Stimulated activated CD4-positive, alpha-beta T cell treated with anti-CD3 and anti-CD28 coated beads, Interleukin-1b, Interleukin-23, amount 100 ng/mL, for 1 hour (primary cell): ENCODE measurements at regions not wholly inside any gene's neighbourhood (a gene's known extent, or its start where the extent isn't known, plus 50 kb on each side); places are given as distances from the start of the nearest gene placed in this dataset.
"Not testable (repeated sequence)": the region's sequence is repeated elsewhere in the genome, so short reads cannot be mapped to it uniquely, and the experiment has no call there.

Experiments
- DNase-seq, 2 donors: peaks; one replicate each; pipeline ENCODE4 v3.0.0-alpha.2; 2020; ENCODE audit warnings: low read depth in 2 of 2

DNA sequence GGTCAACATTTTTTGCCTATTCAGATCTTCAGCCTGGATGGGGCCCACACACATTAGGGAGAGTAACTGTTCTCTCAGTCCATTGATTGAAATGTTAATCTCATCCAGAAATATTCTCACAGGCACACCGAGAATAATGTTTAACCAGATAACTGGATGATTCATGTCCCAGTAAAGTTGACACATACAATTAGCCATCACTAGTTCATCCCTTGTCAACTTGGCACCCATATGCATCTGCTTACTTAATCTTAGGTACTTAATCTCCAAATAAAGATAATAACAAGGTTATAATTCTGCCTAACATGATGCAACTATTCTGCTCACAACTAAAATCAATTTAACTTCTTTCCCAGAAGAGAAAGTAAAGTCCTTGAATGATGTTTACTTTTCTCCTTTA lies 502.6 kb downstream of the ADRA2A start:
- no peak for DNase-seq

DNA sequence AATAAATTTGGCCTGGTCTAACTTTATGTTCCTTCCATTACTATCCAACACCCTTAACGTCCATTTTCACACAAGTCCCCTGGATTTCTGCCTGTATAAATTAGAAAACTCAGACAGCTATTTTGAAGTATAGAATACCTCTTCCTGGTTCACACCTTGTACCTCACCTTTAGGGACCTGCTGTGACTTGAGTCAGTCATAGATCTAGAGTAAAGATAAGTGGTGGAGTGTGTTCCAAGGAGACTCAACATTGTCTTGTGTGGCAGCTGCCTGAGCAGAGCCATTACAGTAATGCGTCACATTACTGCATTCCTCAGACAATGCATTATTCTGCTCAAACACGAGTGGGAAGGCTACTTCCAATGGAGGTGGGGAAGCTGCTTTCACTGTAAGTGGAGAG lies 513.9 kb downstream of the ADRA2A start:
- DNase-seq = no peak

DNA sequence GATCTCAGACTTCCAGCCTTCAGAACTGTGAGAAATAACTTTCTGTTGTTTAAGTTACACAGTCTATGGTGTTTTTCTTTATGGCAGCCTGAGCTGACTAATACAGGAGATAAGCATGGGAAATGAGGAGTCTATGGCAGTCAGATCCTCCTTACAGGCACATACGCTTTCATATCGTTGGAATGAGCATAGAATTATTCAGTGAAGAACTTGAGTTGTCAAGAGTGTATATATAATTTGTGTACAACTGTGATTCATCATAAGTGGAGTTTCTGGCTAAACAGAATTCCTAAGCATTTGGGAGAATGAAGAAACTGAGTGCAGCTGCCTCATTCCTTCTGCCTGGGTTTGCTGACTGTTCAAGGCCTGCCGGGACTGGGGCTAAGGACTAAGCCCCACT lies 516.7 kb downstream of the ADRA2A start:
- DNase-seq = no peak

DNA sequence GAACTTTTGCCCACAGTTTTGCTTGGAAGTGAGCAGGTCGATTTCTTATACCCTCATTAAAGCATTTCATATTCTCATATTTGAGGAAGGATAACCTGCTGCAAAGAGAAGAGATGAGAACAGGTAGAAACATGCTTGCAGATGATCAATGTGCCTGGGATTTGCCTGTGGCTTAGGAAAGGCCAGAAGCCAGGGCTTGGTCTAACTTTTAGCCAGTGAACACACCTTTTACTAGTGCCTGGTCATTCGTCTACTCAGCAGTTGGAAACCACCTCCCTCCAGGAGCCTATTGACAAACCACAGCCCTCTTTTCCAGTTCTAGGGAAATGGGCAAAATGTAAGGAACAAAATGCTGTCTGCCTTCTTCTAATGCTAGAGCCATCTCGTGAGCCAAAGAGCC lies 518.3 kb downstream of the ADRA2A start:
- DNase-seq = no peak

DNA sequence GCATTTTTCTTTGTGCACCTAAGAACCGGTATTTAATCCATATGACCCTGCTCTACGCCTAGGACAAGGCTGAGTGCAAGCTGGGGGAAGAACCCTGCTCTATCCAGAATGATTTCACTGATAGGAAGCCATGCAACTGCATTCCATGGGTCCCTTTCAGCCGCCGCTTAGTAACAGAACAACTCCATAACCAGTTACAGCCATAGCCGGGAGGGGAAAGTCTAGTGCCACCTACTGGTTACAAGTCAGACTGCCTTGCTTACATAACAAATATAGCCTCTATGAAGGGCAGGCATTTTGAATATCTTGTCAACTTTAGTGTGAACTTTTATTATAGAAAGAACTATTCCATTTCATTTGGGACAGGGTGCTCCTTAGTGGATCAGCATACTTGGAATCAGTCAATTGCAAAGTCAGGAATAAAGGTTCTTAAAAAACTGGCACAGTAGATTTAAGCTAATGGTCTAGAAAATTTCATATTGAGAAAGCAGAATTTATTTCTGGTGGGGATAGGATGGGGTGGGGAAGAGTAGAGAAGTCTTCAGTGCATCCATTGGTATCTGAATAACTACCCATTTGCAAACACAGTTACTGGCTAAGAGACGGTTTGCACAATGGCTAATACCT lies 521.7 kb downstream of the ADRA2A start:
- peak; percentile 2 to 6 for DNase-seq

DNA sequence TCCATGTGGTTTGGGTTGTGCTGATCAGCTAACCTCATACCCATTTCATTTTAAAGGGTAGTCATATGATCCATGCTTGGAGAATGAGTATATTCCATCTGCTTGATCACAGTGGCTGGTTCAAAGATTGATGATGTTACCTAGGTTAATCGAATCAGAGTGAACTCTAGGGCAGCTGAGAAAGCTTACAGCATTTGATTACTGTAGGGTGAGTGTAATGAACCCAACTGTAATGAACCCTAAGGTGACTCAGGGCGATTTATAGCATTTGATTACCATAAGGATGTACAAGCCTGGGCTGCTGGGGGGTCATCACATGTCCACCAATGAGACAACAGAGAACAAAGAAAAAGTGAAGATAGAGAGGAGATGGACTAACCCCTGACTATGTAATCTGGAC lies 523.1 kb downstream of the ADRA2A start:
- DNase-seq = no peak

DNA sequence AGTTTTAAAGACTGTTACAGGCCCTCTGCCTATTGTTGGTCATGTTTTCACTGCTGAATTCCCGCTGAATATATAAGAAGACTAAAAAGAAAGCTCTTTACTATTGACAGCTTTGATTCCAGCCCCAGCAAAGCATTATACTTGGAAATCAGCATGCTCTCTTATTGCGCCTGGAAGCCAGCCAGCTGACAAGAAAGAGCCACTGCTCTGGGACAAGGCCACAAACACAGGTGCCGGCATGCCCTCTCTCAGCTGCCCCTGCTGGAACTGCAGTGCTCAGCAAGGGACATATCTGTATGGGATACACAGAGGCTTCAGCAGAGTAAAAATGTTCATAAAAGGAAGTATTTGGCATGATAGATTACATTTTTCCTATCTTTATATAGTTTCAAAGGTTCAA lies 523.9 kb downstream of the ADRA2A start:
- DNase-seq = no peak

DNA sequence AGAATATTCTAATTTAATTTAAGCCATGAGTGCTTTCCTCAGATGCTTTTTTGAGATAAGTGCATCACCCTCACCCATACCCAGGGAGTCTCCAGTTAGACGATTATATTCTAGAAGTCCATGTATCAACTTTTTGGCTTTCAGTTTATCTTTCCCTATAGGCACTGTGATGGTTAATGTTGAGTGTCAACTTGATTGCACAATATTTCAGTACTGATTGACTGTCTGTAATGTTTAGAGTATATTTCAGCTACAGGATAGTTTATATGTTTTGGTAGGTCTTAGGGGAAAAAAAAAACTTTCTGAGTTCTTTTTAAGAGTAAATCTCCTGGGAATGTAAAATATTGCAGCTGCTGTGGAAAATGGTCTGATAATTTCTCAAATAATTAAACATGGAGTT lies 535.4 kb downstream of the ADRA2A start:
- no peak for DNase-seq

DNA sequence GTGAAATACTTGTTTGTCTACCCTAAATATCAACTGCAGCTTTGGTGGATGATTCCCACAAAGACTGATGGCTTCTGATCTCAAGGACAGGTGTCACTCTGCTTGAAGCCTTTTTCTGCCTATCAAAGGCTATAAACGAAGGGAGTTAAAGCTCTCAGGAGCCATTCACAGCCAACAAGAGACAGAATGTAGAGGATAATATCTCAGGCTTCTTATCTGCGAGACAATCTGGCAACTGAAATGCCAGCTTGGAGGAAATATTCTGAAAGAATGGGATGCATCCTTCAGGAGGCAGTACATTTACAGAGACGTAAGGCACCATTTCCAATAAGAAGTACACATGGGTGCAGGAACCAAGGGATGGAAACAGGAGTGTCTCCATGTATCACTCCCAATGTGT lies 549.4 kb downstream of the GPAM start:
- no peak for DNase-seq

DNA sequence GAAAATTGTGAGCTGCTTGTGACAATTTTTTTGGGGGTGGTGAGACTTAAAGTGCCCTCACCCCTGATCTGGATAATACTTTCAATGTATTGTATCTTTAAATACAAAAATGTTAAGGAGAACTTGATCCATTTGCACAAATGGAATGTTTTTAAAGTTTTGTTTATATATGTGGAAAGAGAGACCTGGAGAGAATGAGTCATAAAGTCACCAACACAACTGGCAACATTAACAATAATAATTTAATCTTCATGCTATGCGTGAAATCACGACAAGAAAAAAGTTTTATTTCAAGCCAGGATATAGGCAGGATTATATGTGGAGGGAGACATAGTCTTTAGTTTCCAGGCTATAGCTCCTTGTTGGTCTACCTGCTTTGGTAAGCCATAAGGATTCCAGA lies 537.5 kb downstream of the GPAM start:
- DNase-seq = no peak

DNA sequence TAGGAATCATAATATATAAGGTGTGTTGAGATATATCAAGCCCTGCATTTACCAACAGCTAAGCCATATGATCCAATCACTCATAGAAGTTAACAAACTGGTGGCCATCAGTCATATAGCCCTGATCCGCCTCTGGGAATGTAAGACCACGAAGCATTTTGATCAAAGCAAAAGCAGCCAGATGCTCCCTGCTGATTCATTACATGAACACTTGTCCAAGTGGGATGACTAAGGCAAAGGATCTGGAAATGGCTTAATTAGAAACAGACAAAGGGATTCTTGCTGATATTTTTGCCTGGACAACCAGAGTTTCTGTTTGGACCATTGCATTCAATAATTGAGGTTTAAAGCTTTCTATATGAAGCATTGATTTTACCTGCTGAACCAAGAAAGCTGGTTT lies 535.5 kb downstream of the GPAM start:
- no peak for DNase-seq

DNA sequence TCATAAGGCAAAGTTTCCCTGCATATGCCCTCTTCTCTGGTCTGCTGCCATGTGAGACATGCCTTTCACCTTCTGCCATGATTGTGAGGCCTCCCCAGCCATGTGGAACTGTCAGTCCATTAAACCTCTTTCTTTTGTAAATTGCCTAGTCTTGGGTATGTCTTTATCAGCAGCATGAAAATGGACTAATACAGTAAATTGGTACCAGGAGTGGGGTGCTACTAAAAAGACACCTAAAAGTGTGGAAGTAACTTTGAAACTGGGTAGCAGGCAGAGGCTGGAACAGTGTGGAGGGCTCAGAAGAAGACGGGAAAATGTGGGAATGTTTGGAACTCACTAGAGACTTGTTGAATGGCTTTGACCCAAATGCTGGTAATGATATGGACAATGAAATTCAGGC lies 534.5 kb downstream of the GPAM start:
- DNase-seq = not testable (repeated sequence)

DNA sequence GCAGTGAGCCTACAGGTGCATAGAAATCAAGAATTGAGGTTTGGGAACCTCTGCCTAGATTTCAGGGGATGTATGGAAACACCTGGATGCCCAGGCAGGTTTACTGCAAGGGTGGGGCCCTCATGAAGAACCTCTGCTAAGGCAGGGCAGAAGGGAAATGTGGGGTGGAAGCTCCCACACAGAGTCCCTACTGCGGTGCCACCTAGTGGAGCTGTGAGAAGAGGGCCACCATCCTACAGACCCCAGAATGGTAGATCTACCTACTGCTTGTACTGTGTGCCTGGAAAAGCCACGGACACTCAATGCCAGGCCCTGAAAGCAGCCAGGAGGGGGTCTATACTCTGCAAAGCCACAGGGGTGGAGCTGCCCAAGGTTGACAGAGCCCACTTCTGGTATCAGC lies 533.5 kb downstream of the GPAM start:
- DNase-seq = no peak

DNA sequence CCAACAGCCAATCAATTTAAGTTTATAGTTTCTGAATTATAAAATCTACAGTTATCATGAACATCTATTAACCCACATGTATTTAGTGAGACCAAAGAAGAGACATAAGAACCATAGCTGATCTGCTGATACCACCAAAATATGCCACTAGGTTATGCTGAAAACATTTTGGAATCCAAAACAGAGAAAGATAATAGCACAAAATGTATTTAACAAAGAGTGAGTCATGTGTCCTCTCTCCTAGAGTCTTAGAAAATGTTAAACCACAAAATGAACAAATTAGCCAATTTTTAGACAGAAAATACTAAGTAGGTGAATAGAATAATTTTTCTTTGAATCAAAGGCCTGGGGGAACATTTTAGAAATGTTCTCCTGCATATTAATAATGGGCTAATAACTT lies 527.5 kb downstream of the GPAM start:
- DNase-seq = no peak

DNA sequence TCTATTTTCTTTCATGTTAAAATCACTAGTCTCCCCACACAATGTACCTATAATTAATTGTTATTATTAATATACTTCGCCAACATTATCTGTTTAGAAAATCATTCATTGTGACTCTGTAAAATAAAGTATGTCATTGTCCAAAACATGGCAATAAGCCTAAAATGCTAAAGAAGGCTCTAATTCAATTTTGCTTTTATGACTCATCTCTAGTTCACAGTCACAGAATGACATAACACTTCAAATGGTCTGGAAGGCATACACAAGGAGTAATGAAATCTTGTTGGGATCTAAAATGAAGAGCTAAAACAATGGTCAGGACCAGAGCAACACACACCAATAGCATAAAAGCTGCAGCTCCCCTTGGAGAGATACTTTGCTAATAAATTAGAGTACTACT lies 505.8 kb downstream of the GPAM start:
- DNase-seq = no peak

DNA sequence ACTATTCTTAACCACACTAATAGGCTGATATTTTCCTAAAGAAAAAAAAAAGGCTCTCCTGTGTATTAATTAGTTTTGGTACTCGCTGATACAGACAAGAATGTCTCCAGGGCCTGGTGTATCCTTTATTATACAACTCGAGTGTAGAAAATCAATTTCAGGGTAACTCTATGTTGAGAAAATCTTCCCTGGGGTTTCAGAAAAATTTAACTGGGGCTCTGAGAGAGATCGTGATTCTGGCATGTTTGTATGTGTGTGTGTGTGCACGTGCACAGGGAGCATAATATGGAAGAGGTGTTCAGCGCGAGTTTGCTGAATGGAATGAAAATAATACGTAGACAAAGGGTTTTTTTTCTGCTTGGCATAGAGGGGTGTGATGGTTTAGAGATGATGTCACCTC lies 496.8 kb downstream of the GPAM start:
- no peak for DNase-seq

DNA sequence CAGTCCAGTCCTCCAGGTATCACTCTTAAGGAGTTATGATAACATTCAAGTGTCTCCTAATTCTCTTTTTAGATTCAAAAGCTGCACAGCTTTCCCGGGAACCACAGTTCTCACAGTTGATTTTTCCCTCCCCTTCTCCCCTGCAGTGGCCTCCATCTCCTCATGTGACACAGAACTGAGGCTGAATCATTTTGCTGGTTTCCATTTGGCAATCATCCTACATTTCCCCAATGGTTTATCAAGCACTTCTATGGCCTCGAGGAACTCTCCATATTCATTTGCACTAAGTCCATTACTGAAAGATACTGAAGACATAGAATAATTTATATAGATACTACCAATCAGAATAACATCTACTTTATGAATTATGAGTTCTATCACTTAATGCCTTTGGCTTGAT lies 484.9 kb downstream of the GPAM start:
- no peak for DNase-seq

DNA sequence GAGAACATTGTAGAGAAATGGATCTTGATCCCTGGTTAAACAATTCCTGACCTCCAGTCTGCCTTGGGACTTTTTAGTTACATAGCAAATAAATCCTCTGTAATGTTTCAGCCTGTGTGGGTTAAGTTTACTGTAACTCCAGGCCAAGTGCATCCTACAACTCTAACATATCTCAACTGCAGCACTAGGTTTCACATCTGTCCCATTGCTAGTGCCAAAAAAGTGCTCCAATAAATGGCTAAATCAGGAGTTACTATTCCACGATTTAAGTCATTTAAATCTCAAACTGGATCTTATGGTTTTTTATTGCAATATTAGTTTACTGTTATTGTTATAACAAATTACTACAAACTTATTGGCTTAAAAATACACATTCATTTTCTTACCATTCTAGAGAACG lies 479.6 kb downstream of the GPAM start:
- DNase-seq = no peak

DNA sequence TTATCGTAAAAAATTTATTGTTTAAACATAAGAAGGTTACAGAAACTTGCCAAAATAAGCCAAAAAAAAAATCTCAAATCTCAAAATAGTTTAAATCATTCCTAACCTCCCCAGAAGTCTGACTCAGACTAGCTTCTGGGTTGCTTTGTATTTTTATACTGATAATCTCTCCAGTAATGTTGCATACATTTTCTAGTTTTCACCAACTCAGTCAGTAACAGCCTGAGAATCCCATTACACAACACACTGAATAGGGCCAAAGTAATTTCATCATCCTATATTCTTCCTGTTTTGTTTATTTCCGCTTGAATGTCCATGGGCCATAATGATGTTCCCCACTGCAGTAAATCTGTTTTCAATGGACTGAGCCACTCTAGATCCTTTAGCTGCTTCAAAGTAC lies 478.5 kb downstream of the GPAM start:
- DNase-seq = no peak

DNA sequence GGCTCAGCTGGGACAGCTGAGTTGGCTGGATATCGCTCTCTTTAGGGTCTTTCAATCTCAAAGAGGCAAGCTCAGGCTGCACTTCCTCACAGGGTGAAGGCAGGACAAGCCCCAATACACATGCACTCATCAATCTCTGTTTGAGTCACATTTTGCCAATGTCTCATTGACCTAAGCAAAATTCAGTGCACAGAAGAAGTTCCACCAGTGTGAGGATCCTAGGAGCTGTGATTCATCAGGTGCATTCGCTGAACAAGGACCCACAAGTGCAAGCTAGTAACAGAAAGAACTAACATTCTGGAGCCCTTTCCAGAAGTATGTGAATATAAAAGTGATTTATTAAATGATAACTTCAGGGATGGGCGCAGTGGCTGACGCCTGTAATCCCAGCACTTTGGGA lies 477.2 kb downstream of the GPAM start:
- DNase-seq = no peak

DNA sequence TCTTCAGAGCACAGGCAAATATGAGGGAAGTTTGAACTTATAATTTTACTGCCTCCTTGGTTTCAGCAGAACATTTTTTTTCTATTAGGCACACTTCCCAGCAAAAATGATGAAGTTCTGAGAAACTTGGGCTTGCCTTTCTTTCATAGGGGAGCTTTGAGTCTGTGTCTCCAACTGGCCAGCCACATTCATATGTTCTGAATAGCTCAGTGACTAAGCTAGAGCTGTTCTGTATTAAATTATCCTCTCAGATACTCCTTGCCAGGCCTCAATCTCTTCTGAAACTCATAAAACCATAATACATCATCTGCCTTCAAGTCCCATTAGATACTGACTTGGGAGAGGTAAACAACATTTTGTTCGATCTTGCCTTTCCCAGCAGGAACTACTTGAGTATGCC lies 476.5 kb downstream of the GPAM start:
- no peak for DNase-seq

DNA sequence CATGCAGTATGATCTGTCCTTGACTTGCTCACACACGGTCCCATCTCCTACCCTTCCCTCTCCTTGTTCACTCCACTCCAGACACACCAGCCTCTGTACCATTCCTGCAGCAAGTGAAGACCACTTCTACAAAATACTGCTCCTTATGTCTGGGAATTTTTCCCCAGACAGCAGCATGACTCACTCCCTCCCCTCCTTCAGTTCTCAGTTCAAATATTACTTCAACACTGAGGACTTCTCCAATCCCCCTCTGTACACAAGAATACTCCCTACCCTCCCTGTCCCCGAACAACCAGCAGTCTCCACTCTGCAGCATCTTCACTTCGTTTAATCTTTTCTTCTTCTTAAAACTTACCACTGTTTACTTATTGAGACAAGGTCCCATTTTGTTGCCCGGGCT lies 474.0 kb downstream of the GPAM start:
- no peak for DNase-seq

DNA sequence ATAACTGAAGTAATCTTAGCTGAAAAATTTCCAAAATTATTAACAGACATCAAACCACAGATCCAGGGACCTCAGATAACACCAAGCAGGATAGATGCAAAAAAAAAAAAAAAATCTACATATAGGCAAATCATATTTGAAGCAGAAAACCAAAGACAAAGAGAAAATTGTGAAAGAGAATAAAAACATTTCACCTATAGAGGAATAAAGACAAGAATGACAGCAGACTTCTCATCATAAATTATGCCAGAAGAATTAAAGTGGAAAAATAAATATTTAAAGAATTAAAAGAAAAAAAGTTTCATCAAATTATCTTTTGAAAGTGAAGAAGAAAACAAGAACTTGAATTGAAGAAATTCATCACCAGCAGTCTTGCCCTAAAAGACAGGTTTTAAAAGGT lies 467.5 kb downstream of the GPAM start:
- no peak for DNase-seq

DNA sequence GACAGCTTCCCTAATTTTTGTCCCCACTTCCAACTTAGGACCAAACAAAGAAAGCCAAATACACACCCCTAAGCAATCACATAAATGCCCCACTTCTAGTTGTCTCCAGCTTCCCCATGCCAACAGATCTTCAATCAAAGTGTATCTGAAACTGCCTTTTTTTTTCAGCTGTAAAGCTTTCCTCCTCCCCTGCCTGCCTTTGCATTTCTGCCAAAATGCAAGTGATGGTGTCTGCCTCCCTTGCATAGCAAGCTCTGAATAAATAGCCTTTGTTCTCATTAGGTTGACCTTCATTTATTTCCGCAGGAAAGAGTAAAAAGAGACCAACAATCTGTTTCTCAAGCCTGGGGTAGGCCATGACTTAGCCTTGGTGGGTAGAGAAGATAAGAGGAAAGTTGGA lies 459.4 kb downstream of the GPAM start:
- DNase-seq = no peak

DNA sequence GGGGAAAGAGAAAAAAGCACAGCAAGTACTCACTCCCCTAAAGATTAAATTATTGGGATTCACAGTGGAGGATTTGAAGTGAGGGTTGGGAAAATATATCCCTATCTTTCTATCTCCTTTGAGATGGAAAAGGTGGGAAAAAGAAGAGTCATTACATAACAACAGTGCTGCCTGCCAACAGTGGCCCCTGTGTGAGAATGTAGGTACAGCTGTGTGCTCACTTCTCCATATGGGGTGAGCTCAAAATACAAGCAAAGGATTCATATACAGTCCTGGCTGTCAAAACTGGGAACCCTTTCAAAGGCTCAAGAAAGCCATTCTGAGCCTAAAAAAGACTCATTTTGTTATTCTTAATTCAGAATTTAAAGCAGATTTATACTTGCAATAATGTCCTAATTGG lies 458.5 kb downstream of the GPAM start:
- no peak for DNase-seq
